HEK293 (cell line): ENCODE measurements at regions not wholly inside any gene's neighbourhood (a gene's known extent, or its start where the extent isn't known, plus 50 kb on each side); places are given as distances from the start of the nearest gene placed in this dataset.

ENCODE experiments used
- CTCF ChIA-PET: fragments of 350-600 bp; formaldehyde crosslinking; extraction: SDS; loops from one replicate; lab custom pipeline; 2021; ENCODE audit warnings: antibody characterized with exemption; lab: Yijun Ruan, JAX
- POLR2A ChIA-PET: fragments of 300-600 bp; formaldehyde crosslinking; extraction: SDS; loops from one replicate; lab custom pipeline; 2020; ENCODE audit warnings: antibody characterized with exemption, inconsistent platforms; lab: Yijun Ruan, JAX
- H3K27ac ChIP-seq: fragments of 200-500 bp; sonication (Bioruptor generic); 2 replicates; pipeline ENCODE4 v1.5.1; 2014; ENCODE audit warnings: low read depth, low read length, control low read depth, inconsistent platforms; ENCODE audit errors: extremely low read depth
- H3K36me3 ChIP-seq, 2 experiments: fragments of 200-500 bp in 1 of 2; sonication (Bioruptor generic) in 1 of 2; 1 replicate in 1 of 2; 2 replicates in 1 of 2; pipeline ENCODE4 v1.5.1; 2014 to 2017; ENCODE audit warnings: inconsistent platforms in 2 of 2, low read length in 2 of 2; ENCODE audit not compliant: control insufficient read depth in 2 of 2, insufficient read depth in 1 of 2
- H3K4me1 ChIP-seq: fragments of 200-500 bp; sonication (Bioruptor generic); 2 replicates; pipeline ENCODE4 v1.5.1; 2014; ENCODE audit warnings: mild to moderate bottlenecking, low read length, inconsistent platforms; ENCODE audit not compliant: control insufficient read depth, insufficient read depth
- H3K4me3 ChIP-seq: 2 replicates; pipeline ENCODE4 v1.5.1; 2011; ENCODE audit warnings: low read depth, mild to moderate bottlenecking, control low read depth, low read length, moderate library complexity
- H3K9me3 ChIP-seq: fragments of 200-500 bp; sonication (Bioruptor generic); 2 replicates; pipeline ENCODE4 v1.5.1; 2014; ENCODE audit warnings: low read depth, low read length, inconsistent platforms; ENCODE audit not compliant: control insufficient read depth, insufficient read depth
- KLF16 ChIP-seq: fragments of 450-650 bp; formaldehyde crosslinking; IDR thresholded peaks from 2 replicates; pipeline ENCODE4 v1.5.1; 2017; ENCODE audit warnings: missing biosample characterization, missing genetic modification characterization
- KLF9 ChIP-seq: fragments of 450-650 bp; formaldehyde crosslinking; IDR thresholded peaks from 2 replicates; pipeline ENCODE4 v1.5.1; 2016; ENCODE audit warnings: missing biosample characterization, missing genetic modification characterization, low read depth
- OSR2 ChIP-seq: fragments of 450-650 bp; formaldehyde crosslinking; IDR thresholded peaks from 2 replicates; pipeline ENCODE4 v1.5.1; 2016; ENCODE audit warnings: missing biosample characterization, missing genetic modification characterization
- PRDM2 ChIP-seq: fragments of 450-650 bp; formaldehyde crosslinking; IDR thresholded peaks from 2 replicates; pipeline ENCODE4 v1.5.1; 2016; ENCODE audit warnings: missing biosample characterization, missing genetic modification characterization, borderline replicate concordance
- YY1 ChIP-seq: fragments of 450-650 bp; formaldehyde crosslinking; IDR thresholded peaks from 2 replicates; pipeline ENCODE4 v1.5.1; 2018; ENCODE audit warnings: missing biosample characterization, missing genetic modification characterization
- ZEB2 ChIP-seq: fragments of 450-650 bp; formaldehyde crosslinking; IDR thresholded peaks from 2 replicates; pipeline ENCODE4 v1.5.1; 2016; ENCODE audit warnings: missing biosample characterization, missing genetic modification characterization
- ZNF114 ChIP-seq: fragments of 450-650 bp; formaldehyde crosslinking; IDR thresholded peaks from 2 replicates; pipeline ENCODE4 v1.5.0; 2017; ENCODE audit warnings: missing biosample characterization, missing genetic modification characterization
- ZNF148 ChIP-seq: fragments of 450-650 bp; formaldehyde crosslinking; IDR thresholded peaks from 2 replicates; pipeline ENCODE4 v1.5.0; 2017; ENCODE audit warnings: missing biosample characterization, missing genetic modification characterization, borderline replicate concordance
- ZNF37A ChIP-seq: fragments of 450-650 bp; IDR thresholded peaks from 2 replicates; pipeline ENCODE4 v1.5.1; 2018; ENCODE audit warnings: missing biosample characterization, missing genetic modification characterization
- ZNF48 ChIP-seq: fragments of 450-650 bp; formaldehyde crosslinking; IDR thresholded peaks from 2 replicates; pipeline ENCODE4 v1.5.1; 2016; ENCODE audit warnings: missing biosample characterization, missing genetic modification characterization
- ZNF548 ChIP-seq: fragments of 450-650 bp; formaldehyde crosslinking; IDR thresholded peaks from 2 replicates; pipeline ENCODE4 v1.5.1; 2016; ENCODE audit warnings: missing biosample characterization, missing genetic modification characterization
- ZNF596 ChIP-seq: fragments of 450-650 bp; IDR thresholded peaks from 2 replicates; pipeline ENCODE4 v1.5.0; 2018; ENCODE audit warnings: missing biosample characterization, mild to moderate bottlenecking, missing genetic modification characterization, moderate library complexity
- ZNF600 ChIP-seq: fragments of 450-650 bp; formaldehyde crosslinking; IDR thresholded peaks from 2 replicates; pipeline ENCODE4 v1.5.1; 2016; ENCODE audit warnings: missing biosample characterization, missing genetic modification characterization
- ZNF677 ChIP-seq: fragments of 450-650 bp; IDR thresholded peaks from 2 replicates; pipeline ENCODE4 v1.5.0; 2018; ENCODE audit warnings: missing biosample characterization, mild to moderate bottlenecking, missing genetic modification characterization, moderate library complexity
- ZNF776 ChIP-seq: fragments of 450-650 bp; formaldehyde crosslinking; IDR thresholded peaks from 2 replicates; pipeline ENCODE4 v1.5.0; 2017; ENCODE audit warnings: missing biosample characterization, missing genetic modification characterization, borderline replicate concordance
- ZXDB ChIP-seq: fragments of 450-650 bp; formaldehyde crosslinking; IDR thresholded peaks from 2 replicates; pipeline ENCODE4 v1.5.1; 2016; ENCODE audit warnings: missing biosample characterization, missing genetic modification characterization
- TF ChIP-seq, protein P1 (sequence below): fragments of 450-650 bp; formaldehyde crosslinking; IDR thresholded peaks from 2 replicates; pipeline ENCODE4 v1.5.1; 2016; ENCODE audit warnings: missing biosample characterization, missing genetic modification characterization

GRCh38 chr15:85890620-85890980, 95.9 kb upstream of the KLHL25 start (continued):
- TF ChIP-seq ZNF600 (tag by site-specific recombination) (no peak), ZNF114 (tag by site-specific recombination) (no peak), KLF9 (no peak), PRDM2 (no peak), ZNF48 (tag by site-specific recombination) (no peak), ZXDB (tag by site-specific recombination) (no peak)

GRCh38 chr15:85891470-85891869, 96.7 kb upstream of the KLHL25 start:
- no peak overlapping the region for H3K4me3 ChIP-seq
- H3K36me3 ChIP-seq = no peaks in the 10 kb centered on the region
- no peaks in the 10 kb centered on the region for H3K9me3 ChIP-seq
- ChIA-PET POLR2A (no interaction called here), CTCF (no interaction called here)
- H3K27ac ChIP-seq = no peak overlapping the region
- no peaks in the 10 kb centered on the region for H3K4me1 ChIP-seq
- TF ChIP-seq ZNF776 (no peak), ZNF148 (tag by site-specific recombination) (no peak), ZNF37A (tag by site-specific recombination) (no peak), ZNF548 (tag by site-specific recombination) (no peak), ZEB2 (tag by site-specific recombination) (no peak), ZNF677 (tag by site-specific recombination) (no peak), ZNF596 (no peak), OSR2 (tag by site-specific recombination) (no peak), YY1 (tag by site-specific recombination) (no peak), KLF16 (no peak)
- TF ChIP-seq, protein P1, sequence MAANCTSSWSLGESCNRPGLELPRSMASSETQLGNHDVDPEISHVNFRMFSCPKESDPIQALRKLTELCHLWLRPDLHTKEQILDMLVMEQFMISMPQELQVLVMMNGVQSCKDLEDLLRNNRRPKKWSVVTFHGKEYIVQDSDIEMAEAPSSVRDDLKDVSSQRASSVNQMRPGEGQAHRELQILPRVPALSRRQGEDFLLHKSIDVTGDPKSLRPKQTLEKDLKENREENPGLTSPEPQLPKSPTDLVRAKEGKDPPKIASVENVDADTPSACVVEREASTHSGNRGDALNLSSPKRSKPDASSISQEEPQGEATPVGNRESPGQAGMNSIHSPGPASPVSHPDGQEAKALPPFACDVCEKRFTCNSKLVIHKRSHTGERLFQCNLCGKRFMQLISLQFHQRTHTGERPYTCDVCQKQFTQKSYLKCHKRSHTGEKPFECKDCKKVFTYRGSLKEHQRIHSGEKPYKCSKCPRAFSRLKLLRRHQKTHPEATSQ (tag by site-specific recombination) = no peak
